ENCODE measurements at regions not wholly inside any gene's neighbourhood (a gene's known extent, or its start where the extent isn't known, plus 50 kb on each side); places are given as distances from the start of the nearest gene placed in this dataset.

GRCh38 chr7:27472043-27472442 is 190.6 kb downstream of the HIBADH start:
- TF ChIP-seq CTCF (IDR thresholded peaks at IDR 0.05): no peak
- intact Hi-C loops (cut with DNase I): no loop called here
- no peak for DNase-seq (ENCODE audit: low spot score in 2 of 2)
- Histone ChIP-seq H3K36me3 (no peaks in the 10 kb centered on the region), H3K4me1 (no peaks in the 10 kb centered on the region), H3K9me3 (no peaks in the 10 kb centered on the region), H3K27me3 (no peaks in the 10 kb centered on the region), H3K4me3 (no peak overlapping the region), H3K27ac (no peak overlapping the region)
